ENCODE measurements at regions not wholly inside any gene's neighbourhood (a gene's known extent, or its start where the extent isn't known, plus 50 kb on each side); places are given as distances from the start of the nearest gene placed in this dataset.
A peak's percentile ranks its signal among the peaks of the same experiment; 100 is the strongest.

GRCh38 chr9:87340391-87340790, 157.3 kb upstream of the DAPK1 start:
- Histone ChIP-seq H3K9me3 (no peaks in the 10 kb centered on the region), H3K27ac (no peak overlapping the region), H3K27me3 (peaks cover 0 to 28% (median 11%) of the 10 kb centered on the region in 9 donors), H3K4me3 (no peak overlapping the region), H3K36me3 (no peaks in the 10 kb centered on the region), H3K4me1 (peaks cover 0 to 14% (median 5%) of the 10 kb centered on the region in 12 donors)
- DNase-seq (no peak), ATAC-seq (no peak)
- WGBS, 4 donors, result 88 to 94% (median 91%) methylated on average over 4 of the region's 4 CpGs
- intact Hi-C loops (cut with DNase I), result no loop called here
- TF ChIP-seq POLR2A (IDR thresholded peaks at IDR 0.05) (no peak), CTCF (IDR thresholded peaks at IDR 0.05) (no peak)

- WGBS, 4 donors, result 31 to 45% (median 43%) methylated on average over 7 of the region's 7 CpGs
- ATAC-seq (peak in 3 of 4 donors; percentile 47 to 69 (median 65)), DNase-seq (peak; percentile 28 to 64 (median 44))
- no peak for TF ChIP-seq CTCF (IDR thresholded peaks at IDR 0.05)
- no peak for TF ChIP-seq POLR2A (IDR thresholded peaks at IDR 0.05)
- Histone ChIP-seq H3K36me3 (no peaks in the 10 kb centered on the region), H3K4me1 (peaks cover 0 to 6% (median 0%) of the 10 kb centered on the region in 12 donors), H3K27me3 (peaks cover 0 to 24% (median 3%) of the 10 kb centered on the region in 9 donors), H3K4me3 (no peak overlapping the region), H3K9me3 (no peaks in the 10 kb centered on the region), H3K27ac (no peak overlapping the region)
- intact Hi-C loops (cut with DNase I), result no loop called here
Measured at GRCh38 chr9:87342743-87343142, 154.9 kb upstream of the DAPK1 start.

GRCh38 chr9:87343816-87344430, 153.7 kb upstream of the DAPK1 start:
- DNase-seq, result no peak
- H3K27ac ChIP-seq, result no peak overlapping the region
- WGBS, 4 donors, result 63 to 75% (median 71%) methylated on average over 5 of the region's 5 CpGs
- TF ChIP-seq POLR2A (IDR thresholded peaks at IDR 0.05) (no peak), CTCF (IDR thresholded peaks at IDR 0.05) (no peak)
- H3K9me3 ChIP-seq, result peaks cover 0 to 6% (median 0%) of the 10 kb centered on the region in 12 donors
- no peak overlapping the region for H3K4me3 ChIP-seq
- no peaks in the 10 kb centered on the region for H3K36me3 ChIP-seq
- peaks cover 0 to 5% (median 0%) of the 10 kb centered on the region in 12 donors for H3K4me1 ChIP-seq
- ATAC-seq, result no peak
- H3K27me3 ChIP-seq, result peaks cover 0 to 15% (median 0%) of the 10 kb centered on the region in 9 donors
- intact Hi-C loops (cut with DNase I), result no loop called here

GRCh38 chr9:87346061-87346665, 151.5 kb upstream of the DAPK1 start:
- Histone ChIP-seq H3K27ac (no peak overlapping the region), H3K36me3 (no peaks in the 10 kb centered on the region), H3K4me1 (peaks cover 0 to 5% (median 0%) of the 10 kb centered on the region in 12 donors), H3K9me3 (peaks cover 0 to 12% (median 0%) of the 10 kb centered on the region in 12 donors), H3K4me3 (no peak overlapping the region), H3K27me3 (peaks cover 0 to 10% (median 0%) of the 10 kb centered on the region in 9 donors)
- TF ChIP-seq CTCF (IDR thresholded peaks at IDR 0.05) (no peak), POLR2A (IDR thresholded peaks at IDR 0.05) (no peak)
- ATAC-seq (no peak), DNase-seq (no peak)
- 42 to 63% (median 48%) methylated on average over 5 of the region's 5 CpGs for WGBS, 4 donors
- intact Hi-C loops (cut with DNase I), result no loop called here

All from heart left ventricle (tissue), 16 donors.